OCI-LY7 (cell line): ENCODE measurements at regions not wholly inside any gene's neighbourhood (a gene's known extent, or its start where the extent isn't known, plus 50 kb on each side); places are given as distances from the start of the nearest gene placed in this dataset.

Source experiments
- BruUV-seq: library from RNA; stranded (reverse); fragments of 400-500 nt; replicated peaks from 2 replicates; lab custom pipeline; 2021; lab: Mats Ljungman, UMichigan
- CTCF ChIA-PET: fragments of 300-600 bp; sonication (Branson Sonifier 250); formaldehyde crosslinking; loops from one replicate; lab custom pipeline; 2022; ENCODE audit warnings: antibody characterized with exemption; ENCODE audit not compliant: unreplicated experiment; lab: Charles Lee
- POLR2A ChIA-PET: fragments of 300-600 bp; sonication (Branson Sonifier 250); formaldehyde crosslinking; loops from one replicate; lab custom pipeline; 2022; ENCODE audit warnings: antibody characterized with exemption; lab: Charles Lee
- DNase-seq: peaks from one replicate; pipeline ENCODE4 v3.0.0-alpha.2; 2015; ENCODE audit warnings: low spot score
- H2AFZ ChIP-seq: fragments of 200-600 bp; sonication (generic), shearing (Covaris generic); 2 replicates; pipeline ENCODE4 v1.6.1; 2014; ENCODE audit warnings: mild to moderate bottlenecking, antibody characterized with exemption, low read length, moderate library complexity
- H3K27ac ChIP-seq: fragments of 200-600 bp; sonication (generic); 2 replicates; pipeline ENCODE4 v1.5.1; 2014; ENCODE audit warnings: mixed run types, low read depth, mild to moderate bottlenecking, moderate library complexity, low read length, inconsistent platforms; ENCODE audit not compliant: poor library complexity, severe bottlenecking
- H3K36me3 ChIP-seq: fragments of 200-600 bp; sonication (generic); 2 replicates; pipeline ENCODE4 v1.6.1; 2014; ENCODE audit warnings: mild to moderate bottlenecking, antibody characterized with exemption, low read length, moderate library complexity, mixed read lengths; ENCODE audit not compliant: insufficient read depth
- H3K4me1 ChIP-seq: fragments of 200-600 bp; sonication (generic); 2 replicates; pipeline ENCODE4 v1.5.1; 2014; ENCODE audit warnings: mild to moderate bottlenecking, low read length; ENCODE audit not compliant: insufficient read depth, poor library complexity, severe bottlenecking
- H3K4me2 ChIP-seq: fragments of 200-600 bp; sonication (generic); 2 replicates; pipeline ENCODE4 v1.6.1; 2014; ENCODE audit warnings: mild to moderate bottlenecking, low read length
- H3K4me3 ChIP-seq: fragments of 200-600 bp; sonication (generic); 2 replicates; pipeline ENCODE4 v1.5.1; 2014; ENCODE audit warnings: mild to moderate bottlenecking, low read depth, low read length; ENCODE audit not compliant: poor library complexity, severe bottlenecking
- H3K79me2 ChIP-seq: fragments of 200-600 bp; sonication (generic); 2 replicates; pipeline ENCODE4 v1.6.1; 2016; ENCODE audit warnings: low read depth, mild to moderate bottlenecking, low read length, moderate library complexity, mixed read lengths; ENCODE audit not compliant: insufficient read depth
- H3K9me2 ChIP-seq: fragments of 200-600 bp; sonication (generic); 2 replicates; pipeline ENCODE4 v1.6.1; 2016; ENCODE audit warnings: mild to moderate bottlenecking, low read length, mixed read lengths; ENCODE audit not compliant: insufficient read depth
- H3K9me3 ChIP-seq: fragments of 200-600 bp; sonication (generic); 2 replicates; pipeline ENCODE4 v1.6.1; 2014; ENCODE audit warnings: mild to moderate bottlenecking, mixed run types, low read length, mixed read lengths
- H4K20me1 ChIP-seq: fragments of 200-600 bp; sonication (generic); 2 replicates; pipeline ENCODE4 v1.6.1; 2014; ENCODE audit warnings: mild to moderate bottlenecking, antibody characterized with exemption, low read length, moderate library complexity, mixed read lengths; ENCODE audit not compliant: insufficient read depth
- CTCF ChIP-seq: fragments of 200-600 bp; sonication (generic); conservative IDR thresholded peaks from 2 replicates; pipeline ENCODE4 v1.5.1; 2014; ENCODE audit warnings: mild to moderate bottlenecking, antibody characterized with exemption, low read length, moderate library complexity, mixed read lengths
- EZH2phosphoT487 ChIP-seq: fragments of 200-600 bp; sonication (generic); IDR thresholded peaks from 2 replicates; pipeline ENCODE4 v1.6.1; 2018; ENCODE audit warnings: low read depth, borderline replicate concordance, mild to moderate bottlenecking, mixed run types, antibody characterized with exemption, low read length, moderate library complexity, mixed read lengths
- intact Hi-C: fragments of 100-400 bp; cut with micrococcal nuclease; formaldehyde crosslinking; loops from one replicate; pipeline ENCODE4 v1.10.0; 2022; ENCODE audit not compliant: unreplicated experiment

GRCh38 chr10:8504499-8504898, 450.0 kb downstream of the GATA3 start:
- CTCF ChIA-PET = no interaction called here
- intact Hi-C loops = no loop called here

GRCh38 chr10:8507156-8507555, 452.7 kb downstream of the GATA3 start:
- POLR2A ChIA-PET = no interaction called here
- Histone ChIP-seq H4K20me1 (no peaks in the 10 kb centered on the region), H3K9me2 (no peaks in the 10 kb centered on the region), H3K36me3 (no peaks in the 10 kb centered on the region), H3K4me1 (no peaks in the 10 kb centered on the region), H3K27ac (no peak overlapping the region), H2AFZ (no peak overlapping the region), H3K9me3 (no peaks in the 10 kb centered on the region), H3K4me2 (no peak overlapping the region), H3K4me3 (no peak overlapping the region), H3K79me2 (no peaks in the 10 kb centered on the region)
- intact Hi-C loops = no loop called here
- TF ChIP-seq EZH2phosphoT487 (no peak), CTCF (no peak)
- DNase-seq = no peak
- no TSS peak for BruUV-seq
- CTCF ChIA-PET = no interaction called here

More at GRCh38 chr10:8504499-8504898, 450.0 kb downstream of the GATA3 start:
- H3K4me1 ChIP-seq = no peaks in the 10 kb centered on the region
- H3K9me3 ChIP-seq = no peaks in the 10 kb centered on the region
- no peak overlapping the region for H3K4me2 ChIP-seq
- no peak for DNase-seq
- H3K79me2 ChIP-seq = no peaks in the 10 kb centered on the region
- H3K36me3 ChIP-seq = no peaks in the 10 kb centered on the region
- TF ChIP-seq EZH2phosphoT487 = no peak
- TF ChIP-seq CTCF = no peak
- no peak overlapping the region for H3K27ac ChIP-seq
- no peak overlapping the region for H2AFZ ChIP-seq
- POLR2A ChIA-PET = no interaction called here
- no peaks in the 10 kb centered on the region for H3K9me2 ChIP-seq
- no TSS peak for BruUV-seq
- H4K20me1 ChIP-seq = no peaks in the 10 kb centered on the region
- H3K4me3 ChIP-seq = no peak overlapping the region

GRCh38 chr10:8508882-8509281, 454.4 kb downstream of the GATA3 start:
- no peaks in the 10 kb centered on the region for H3K79me2 ChIP-seq
- H3K9me3 ChIP-seq = no peaks in the 10 kb centered on the region
- DNase-seq = no peak
- no peak for TF ChIP-seq CTCF
- TF ChIP-seq EZH2phosphoT487 = no peak
- intact Hi-C loops = no loop called here
- no peak overlapping the region for H3K4me2 ChIP-seq
- no peak overlapping the region for H2AFZ ChIP-seq
- H3K27ac ChIP-seq = no peak overlapping the region
- ChIA-PET POLR2A (no interaction called here), CTCF (no interaction called here)
- H3K9me2 ChIP-seq = no peaks in the 10 kb centered on the region
- H3K4me1 ChIP-seq = no peaks in the 10 kb centered on the region
- H3K36me3 ChIP-seq = no peaks in the 10 kb centered on the region
- H3K4me3 ChIP-seq = no peak overlapping the region
- BruUV-seq = no TSS peak
- H4K20me1 ChIP-seq = no peaks in the 10 kb centered on the region
